Naive B cell (primary cell): ENCODE measurements at regions not wholly inside any gene's neighbourhood (a gene's known extent, or its start where the extent isn't known, plus 50 kb on each side); places are given as distances from the start of the nearest gene placed in this dataset.
A peak's percentile ranks its signal among the peaks of the same experiment; 100 is the strongest.

ENCODE experiments used
- ATAC-seq, 2 donors: fragments of 150-1000 bp; cut with Tn5 transposase; 2 replicates each; pipeline ENCODE4 v1.10.0; 2021; ENCODE audit warnings: low read depth in 2 of 2, mild to moderate bottlenecking in 2 of 2, moderate library complexity in 2 of 2
- DNase-seq: peaks from one replicate; pipeline ENCODE4 v3.0.0; 2022
- H3K27ac Mint-ChIP-seq, 6 donors: one replicate each; pipeline ENCODE4 v1.8.0; 2020 to 2022; ENCODE audit warnings: mild to moderate bottlenecking in 6 of 6, mixed read lengths in 6 of 6, moderate library complexity in 5 of 6, inconsistent platforms in 2 of 6
- H3K27me3 Mint-ChIP-seq, 3 donors: one replicate each; pipeline ENCODE4 v1.8.0; 2021 to 2022; ENCODE audit warnings: mixed read lengths in 3 of 3, mild to moderate bottlenecking in 1 of 3
- H3K36me3 Mint-ChIP-seq, 2 donors: one replicate each; pipeline ENCODE4 v1.8.0; 2020 to 2022; ENCODE audit warnings: mixed read lengths in 2 of 2, inconsistent platforms in 1 of 2, mild to moderate bottlenecking in 1 of 2
- H3K4me1 Mint-ChIP-seq, 3 donors: one replicate each; pipeline ENCODE4 v1.8.0; 2020 to 2022; ENCODE audit warnings: mixed read lengths in 3 of 3, inconsistent platforms in 1 of 3, mild to moderate bottlenecking in 1 of 3, moderate library complexity in 1 of 3
- H3K4me3 Mint-ChIP-seq, 8 donors: one replicate each; pipeline ENCODE4 v1.8.0; 2020 to 2022; ENCODE audit warnings: mild to moderate bottlenecking in 8 of 8, mixed read lengths in 8 of 8, moderate library complexity in 8 of 8, inconsistent platforms in 2 of 8
- H3K9me3 Mint-ChIP-seq, 7 donors: one replicate each; pipeline ENCODE4 v1.8.0; 2020 to 2022; ENCODE audit warnings: mixed read lengths in 7 of 7, mild to moderate bottlenecking in 5 of 7, inconsistent platforms in 2 of 7, moderate library complexity in 1 of 7

DNA sequence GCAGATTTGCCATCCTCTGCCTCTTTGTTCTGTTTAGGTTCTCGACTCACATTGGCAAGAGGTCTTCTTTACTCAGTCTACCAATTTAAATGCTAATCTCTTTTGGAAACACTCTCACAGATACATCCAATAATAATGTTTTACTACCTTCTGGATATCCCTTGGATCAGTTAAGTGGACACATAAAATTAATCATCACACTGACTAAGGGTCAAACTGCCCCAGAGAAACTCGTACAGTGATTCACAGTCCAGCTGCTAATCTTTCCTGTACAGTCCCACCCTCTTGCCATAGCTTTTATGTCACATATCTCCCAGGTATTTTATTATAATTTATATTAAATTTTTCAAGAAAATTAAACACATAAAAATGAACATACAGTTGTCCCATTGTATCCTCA lies 360.8 kb upstream of the RGMA start:
- H3K27me3 Mint-ChIP-seq = no peaks in the 10 kb centered on the region
- H3K27ac Mint-ChIP-seq = no peak overlapping the region
- H3K4me3 Mint-ChIP-seq = no peak overlapping the region
- no peak for DNase-seq
- ATAC-seq = no peak
- no peaks in the 10 kb centered on the region for H3K36me3 Mint-ChIP-seq
- H3K9me3 Mint-ChIP-seq = peaks cover 0 to 9% (median 0%) of the 10 kb centered on the region in 7 donors
- H3K4me1 Mint-ChIP-seq = no peaks in the 10 kb centered on the region

DNA sequence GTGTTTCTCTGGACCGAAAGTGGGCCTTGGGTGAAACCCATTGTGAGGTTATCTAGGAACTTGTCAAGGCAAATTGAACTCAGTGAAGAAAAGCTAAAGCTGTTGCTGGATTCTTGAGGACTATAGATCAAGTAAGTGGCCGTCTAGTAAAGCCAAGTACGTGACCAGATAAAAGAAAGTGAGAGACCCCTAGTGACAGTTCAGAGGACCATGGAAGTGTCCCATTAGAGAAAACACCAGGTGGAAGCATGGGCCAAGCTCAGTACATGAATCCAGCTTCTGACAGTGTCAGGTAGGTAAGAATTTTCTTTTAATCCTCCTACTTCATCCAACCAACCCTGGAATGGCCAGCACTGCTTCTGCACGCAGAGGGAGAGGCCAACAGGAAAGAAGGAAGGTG lies 349.3 kb upstream of the RGMA start:
- H3K36me3 Mint-ChIP-seq = no peaks in the 10 kb centered on the region
- H3K27ac Mint-ChIP-seq = no peak overlapping the region
- DNase-seq = no peak
- H3K9me3 Mint-ChIP-seq = peaks cover 0 to 10% (median 3%) of the 10 kb centered on the region in 7 donors
- H3K4me3 Mint-ChIP-seq = no peak overlapping the region
- ATAC-seq = no peak
- H3K4me1 Mint-ChIP-seq = no peaks in the 10 kb centered on the region
- H3K27me3 Mint-ChIP-seq = peaks cover 8 to 42% (median 11%) of the 10 kb centered on the region in 3 donors

DNA sequence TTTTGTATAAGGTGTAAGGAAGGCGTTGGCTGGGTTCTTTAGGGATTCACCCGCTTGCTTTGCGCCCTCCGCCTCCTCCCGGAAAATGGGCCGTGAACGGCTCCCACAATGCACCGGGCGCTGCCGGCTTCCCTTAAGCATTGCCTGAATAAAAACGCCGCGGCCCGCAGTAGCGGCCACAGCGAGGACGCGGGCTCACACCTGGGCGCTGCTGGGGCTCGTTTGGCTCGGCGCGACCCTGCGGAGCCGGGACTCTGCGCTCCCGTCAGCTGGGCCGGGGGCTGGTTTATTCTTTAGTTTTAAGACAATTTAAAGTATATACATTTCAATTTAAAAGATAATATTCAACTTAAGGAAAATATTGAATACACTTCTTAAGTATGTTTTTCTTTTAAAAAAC lies 343.5 kb upstream of the RGMA start:
- Mint-ChIP-seq H3K4me1 (no peaks in the 10 kb centered on the region), H3K36me3 (no peaks in the 10 kb centered on the region), H3K4me3 (no peak overlapping the region), H3K27me3 (peaks cover 3 to 11% (median 10%) of the 10 kb centered on the region in 3 donors), H3K27ac (no peak overlapping the region), H3K9me3 (peaks cover 0 to 7% (median 4%) of the 10 kb centered on the region in 7 donors)
- ATAC-seq (no peak), DNase-seq (no peak)

DNA sequence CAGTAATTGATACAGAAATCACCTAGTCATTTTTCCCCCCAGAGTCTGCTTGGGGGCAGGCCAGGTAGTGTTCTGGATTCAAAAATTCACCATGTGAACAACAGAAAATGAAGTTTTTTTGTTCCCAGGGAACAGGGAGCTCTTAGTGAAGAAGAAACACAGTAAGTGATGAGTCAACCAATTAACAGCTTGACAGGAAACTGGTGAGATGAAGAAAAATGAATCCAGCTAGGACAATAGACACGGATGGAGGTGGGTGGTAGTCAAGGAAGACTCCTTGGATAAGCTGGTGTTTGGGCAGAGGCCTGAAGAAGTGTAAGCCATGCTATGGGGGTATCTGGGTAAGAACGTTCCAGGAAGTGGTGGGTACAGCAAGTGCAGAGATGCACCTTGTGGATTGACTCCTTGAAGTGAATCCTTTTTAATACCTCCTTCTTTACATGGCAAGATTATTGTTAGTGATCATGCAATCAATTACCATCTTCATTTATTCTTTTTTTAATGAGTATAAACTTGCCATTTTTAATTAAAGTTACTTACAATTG lies 339.9 kb upstream of the RGMA start:
- Mint-ChIP-seq H3K36me3 (no peaks in the 10 kb centered on the region), H3K4me1 (no peaks in the 10 kb centered on the region), H3K4me3 (no peak overlapping the region), H3K27ac (no peak overlapping the region), H3K9me3 (peaks cover 0 to 7% (median 2%) of the 10 kb centered on the region in 7 donors), H3K27me3 (peaks cover 0 to 5% (median 0%) of the 10 kb centered on the region in 3 donors)
- DNase-seq (no peak), ATAC-seq (no peak)

DNA sequence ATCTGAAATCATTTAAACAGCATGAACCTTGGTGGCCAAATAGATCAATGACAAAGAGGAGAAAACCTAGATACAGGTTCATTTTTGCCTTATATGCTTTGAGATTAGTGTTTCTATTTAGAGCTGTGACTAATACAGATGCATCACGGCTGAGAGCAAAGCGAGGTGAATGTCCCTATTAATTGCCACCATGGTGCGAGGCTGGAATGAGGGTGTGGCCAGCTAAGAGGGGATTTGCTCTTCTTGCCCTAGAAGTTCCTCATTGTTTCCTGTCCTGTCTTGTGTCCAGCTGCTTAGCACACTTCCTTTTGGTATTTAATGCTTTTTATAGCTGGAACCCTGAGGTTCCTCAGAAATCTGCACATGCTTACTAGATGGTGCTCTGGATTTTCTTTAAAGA lies 339.1 kb upstream of the RGMA start:
- DNase-seq (no peak), ATAC-seq (no peak)
- Mint-ChIP-seq H3K36me3 (no peaks in the 10 kb centered on the region), H3K4me1 (no peaks in the 10 kb centered on the region), H3K4me3 (no peak overlapping the region), H3K27ac (no peak overlapping the region), H3K9me3 (peaks cover 0 to 3% (median 1%) of the 10 kb centered on the region in 7 donors), H3K27me3 (peaks cover 0 to 5% (median 0%) of the 10 kb centered on the region in 3 donors)

DNA sequence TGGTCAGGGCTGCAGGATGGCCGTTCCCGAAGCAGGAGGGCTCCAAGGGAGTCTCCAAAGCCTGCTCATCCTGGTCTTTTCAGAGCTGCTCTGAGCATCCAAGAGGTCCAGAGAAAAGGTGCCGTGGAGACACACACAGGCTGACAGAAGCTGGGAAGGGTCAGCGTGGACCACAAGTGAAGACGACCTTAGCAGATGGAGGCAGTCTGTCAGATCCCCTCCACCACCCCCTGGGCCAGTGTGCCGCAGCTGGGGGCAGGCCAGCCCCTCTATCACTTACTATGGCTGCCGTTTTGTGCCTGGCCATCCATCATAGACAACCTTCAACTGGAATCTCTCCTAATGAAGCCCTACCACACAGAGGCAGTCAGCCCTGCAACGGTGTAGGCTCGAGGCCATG lies 335.1 kb upstream of the RGMA start:
- no peaks in the 10 kb centered on the region for H3K36me3 Mint-ChIP-seq
- no peaks in the 10 kb centered on the region for H3K4me1 Mint-ChIP-seq
- ATAC-seq = no peak
- DNase-seq = no peak
- H3K4me3 Mint-ChIP-seq = no peak overlapping the region
- H3K27me3 Mint-ChIP-seq = peaks cover 0 to 5% (median 0%) of the 10 kb centered on the region in 3 donors
- peaks cover 0 to 7% (median 0%) of the 10 kb centered on the region in 7 donors for H3K9me3 Mint-ChIP-seq
- H3K27ac Mint-ChIP-seq = peak overlapping the region in 1 of 6 donors; percentile 23

DNA sequence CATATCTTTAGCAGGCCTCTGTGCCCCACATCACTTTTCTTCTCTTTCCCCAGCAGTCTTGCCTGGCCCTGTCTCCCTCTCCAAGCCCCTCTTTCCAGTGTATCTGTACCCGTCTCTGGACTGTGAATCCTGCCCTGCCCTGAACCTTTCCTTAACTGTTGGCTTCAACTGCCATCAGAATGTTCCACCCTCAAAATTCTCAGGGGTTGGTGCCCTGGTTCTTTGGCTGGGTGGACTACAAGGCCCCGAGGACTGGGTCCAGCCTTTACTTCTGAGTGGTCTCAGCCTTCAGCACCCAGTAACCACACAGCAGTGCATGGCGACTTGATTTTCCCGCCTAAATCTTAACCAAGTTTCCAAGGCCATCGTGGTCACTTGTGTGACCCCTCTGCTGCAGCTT lies 333.5 kb upstream of the RGMA start:
- ATAC-seq (no peak), DNase-seq (no peak)
- H3K4me1 Mint-ChIP-seq = no peaks in the 10 kb centered on the region
- peaks cover 0 to 7% (median 0%) of the 10 kb centered on the region in 7 donors for H3K9me3 Mint-ChIP-seq
- no peak overlapping the region for H3K4me3 Mint-ChIP-seq
- H3K27ac Mint-ChIP-seq = no peak overlapping the region
- H3K36me3 Mint-ChIP-seq = no peaks in the 10 kb centered on the region
- peaks cover 0 to 5% (median 0%) of the 10 kb centered on the region in 3 donors for H3K27me3 Mint-ChIP-seq

DNA sequence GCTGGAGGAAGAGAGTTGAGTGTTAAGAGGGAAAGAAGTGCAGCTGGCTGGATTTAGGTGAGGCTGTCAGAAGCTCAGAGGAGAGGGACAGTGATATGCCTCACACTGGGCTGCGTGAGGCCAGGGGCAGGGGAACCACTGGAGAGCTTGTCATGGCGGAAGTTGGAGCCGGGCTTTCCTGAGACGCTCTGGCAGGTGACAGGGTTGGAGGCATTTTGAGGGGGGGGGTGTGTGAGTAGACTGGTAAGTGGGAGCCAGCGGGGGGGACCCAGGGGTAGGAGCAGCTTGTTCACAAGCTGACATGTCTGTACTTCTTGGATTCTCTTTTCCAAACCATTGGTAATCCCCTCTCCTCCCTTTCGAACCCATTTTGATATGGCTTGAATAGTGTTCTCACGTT lies 331.5 kb upstream of the RGMA start:
- Mint-ChIP-seq H3K4me3 (no peak overlapping the region), H3K9me3 (peaks cover 0 to 4% (median 1%) of the 10 kb centered on the region in 7 donors), H3K27me3 (no peaks in the 10 kb centered on the region), H3K36me3 (no peaks in the 10 kb centered on the region), H3K4me1 (no peaks in the 10 kb centered on the region), H3K27ac (no peak overlapping the region)
- DNase-seq = no peak
- ATAC-seq = no peak

DNA sequence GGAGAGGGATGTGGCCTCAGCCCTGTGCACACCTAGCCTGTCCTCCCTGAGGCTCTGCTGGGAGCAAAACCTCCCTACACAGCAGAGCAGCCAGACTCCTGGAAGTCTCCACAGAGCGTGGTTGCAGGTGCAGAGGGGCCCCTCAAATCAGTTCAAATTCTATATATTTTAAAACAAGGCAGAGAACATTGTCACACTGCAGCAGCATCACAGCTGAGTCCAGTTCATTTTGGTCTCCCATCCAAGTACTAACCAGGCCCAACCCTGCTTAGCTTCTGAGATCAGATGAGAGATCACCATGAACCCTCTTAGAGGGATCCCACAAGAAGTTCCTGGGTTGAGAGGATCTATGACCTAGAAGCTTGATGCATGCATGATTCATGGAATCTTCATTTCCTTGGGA lies 331.0 kb upstream of the RGMA start:
- H3K9me3 Mint-ChIP-seq = peaks cover 0 to 4% (median 1%) of the 10 kb centered on the region in 7 donors
- no peak overlapping the region for H3K27ac Mint-ChIP-seq
- H3K4me1 Mint-ChIP-seq = no peaks in the 10 kb centered on the region
- DNase-seq (no peak), ATAC-seq (no peak)
- no peak overlapping the region for H3K4me3 Mint-ChIP-seq
- H3K36me3 Mint-ChIP-seq = no peaks in the 10 kb centered on the region
- no peaks in the 10 kb centered on the region for H3K27me3 Mint-ChIP-seq

DNA sequence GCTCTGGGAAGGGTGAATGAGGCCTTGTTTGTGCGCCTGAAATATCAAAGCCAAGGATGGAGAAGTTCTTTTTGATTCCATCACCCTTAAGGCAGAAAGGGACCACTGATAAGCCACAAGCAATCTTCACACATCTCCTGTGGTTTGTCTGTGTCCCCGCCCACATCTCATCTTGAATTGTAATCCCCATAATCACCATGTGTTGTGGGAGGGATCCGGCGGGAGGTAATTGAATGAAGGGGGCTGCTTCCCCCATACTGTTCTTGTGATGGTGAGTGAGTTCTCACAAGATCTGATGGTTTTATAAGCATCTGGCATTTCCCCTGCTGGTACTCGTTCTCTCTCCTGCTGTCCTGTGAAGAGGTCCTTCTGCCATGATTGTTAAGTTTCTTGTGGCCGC lies 329.6 kb upstream of the RGMA start:
- no peak overlapping the region for H3K27ac Mint-ChIP-seq
- peaks cover 0 to 4% (median 0%) of the 10 kb centered on the region in 7 donors for H3K9me3 Mint-ChIP-seq
- H3K36me3 Mint-ChIP-seq = no peaks in the 10 kb centered on the region
- DNase-seq = no peak
- no peak for ATAC-seq
- H3K4me3 Mint-ChIP-seq = no peak overlapping the region
- no peaks in the 10 kb centered on the region for H3K27me3 Mint-ChIP-seq
- H3K4me1 Mint-ChIP-seq = no peaks in the 10 kb centered on the region

DNA sequence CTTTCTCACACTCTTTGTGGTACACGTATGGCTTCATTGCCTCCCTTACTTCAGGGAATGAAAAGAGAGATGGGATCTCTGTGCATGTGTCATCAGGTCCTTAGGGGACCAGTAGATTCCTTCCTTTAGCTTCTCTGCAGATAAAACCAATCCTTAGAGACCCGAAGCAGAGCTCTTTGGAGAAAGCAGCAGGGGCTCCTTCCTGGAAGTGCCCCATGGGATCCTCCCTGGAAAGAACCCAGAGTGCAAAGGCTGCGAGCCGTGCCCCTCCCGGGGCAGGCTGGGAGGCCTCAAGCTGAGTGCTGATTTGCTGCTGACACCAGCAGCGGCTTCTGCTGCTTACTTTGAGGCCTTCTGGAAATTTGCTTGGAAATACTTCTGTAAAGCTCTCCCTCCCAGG lies 328.6 kb upstream of the RGMA start:
- DNase-seq (no peak), ATAC-seq (no peak)
- Mint-ChIP-seq H3K36me3 (no peaks in the 10 kb centered on the region), H3K27ac (no peak overlapping the region), H3K27me3 (no peaks in the 10 kb centered on the region), H3K9me3 (peaks cover 0 to 4% (median 0%) of the 10 kb centered on the region in 7 donors), H3K4me1 (no peaks in the 10 kb centered on the region), H3K4me3 (no peak overlapping the region)

DNA sequence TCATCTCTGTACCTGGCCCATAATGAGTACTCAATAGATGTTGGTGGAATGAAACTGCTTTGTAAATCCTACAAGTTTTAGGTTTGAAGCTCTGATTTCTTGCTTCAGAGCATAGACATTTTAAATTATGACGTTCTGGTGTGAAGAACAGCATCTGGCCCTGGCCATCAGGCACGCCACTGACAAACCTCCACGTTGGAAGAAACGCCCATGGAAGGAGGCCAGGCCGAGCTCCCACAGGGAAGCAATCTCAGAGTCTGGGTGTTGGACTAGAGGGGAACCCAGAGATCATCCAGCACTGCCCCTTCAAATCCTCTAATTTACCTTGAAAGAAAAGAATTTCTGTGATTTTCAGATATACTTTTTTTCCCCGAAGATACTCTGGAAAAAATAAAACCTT lies 328.1 kb upstream of the RGMA start:
- Mint-ChIP-seq H3K36me3 (no peaks in the 10 kb centered on the region), H3K4me1 (no peaks in the 10 kb centered on the region), H3K9me3 (peaks cover 0 to 4% (median 0%) of the 10 kb centered on the region in 7 donors), H3K4me3 (no peak overlapping the region), H3K27me3 (no peaks in the 10 kb centered on the region), H3K27ac (no peak overlapping the region)
- ATAC-seq = no peak
- no peak for DNase-seq

DNA sequence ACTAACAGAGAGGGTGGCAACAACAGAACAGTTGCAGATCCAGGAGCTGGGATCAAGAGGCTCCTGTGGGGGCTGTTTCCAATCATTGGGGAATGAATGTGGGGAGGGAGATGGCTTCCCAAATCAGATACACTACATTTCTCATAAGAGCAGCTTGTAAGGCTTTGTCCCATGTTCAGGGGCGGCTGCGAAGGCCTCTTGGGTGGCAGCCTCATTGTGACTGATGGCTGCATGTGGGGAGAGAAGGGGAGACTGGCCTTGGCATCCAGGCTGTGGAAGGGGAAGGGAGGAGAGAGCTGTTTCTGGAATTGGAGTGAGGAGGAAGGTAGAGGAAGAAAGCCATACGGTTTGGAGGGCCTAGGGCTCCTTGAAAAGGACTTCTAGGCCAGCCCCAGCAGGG lies 326.6 kb upstream of the RGMA start:
- Mint-ChIP-seq H3K9me3 (peaks cover 0 to 8% (median 6%) of the 10 kb centered on the region in 7 donors), H3K4me3 (no peak overlapping the region), H3K27ac (peak overlapping the region in 1 of 6 donors; percentile 34), H3K4me1 (no peaks in the 10 kb centered on the region), H3K36me3 (no peaks in the 10 kb centered on the region), H3K27me3 (no peaks in the 10 kb centered on the region)
- DNase-seq = no peak
- no peak for ATAC-seq

DNA sequence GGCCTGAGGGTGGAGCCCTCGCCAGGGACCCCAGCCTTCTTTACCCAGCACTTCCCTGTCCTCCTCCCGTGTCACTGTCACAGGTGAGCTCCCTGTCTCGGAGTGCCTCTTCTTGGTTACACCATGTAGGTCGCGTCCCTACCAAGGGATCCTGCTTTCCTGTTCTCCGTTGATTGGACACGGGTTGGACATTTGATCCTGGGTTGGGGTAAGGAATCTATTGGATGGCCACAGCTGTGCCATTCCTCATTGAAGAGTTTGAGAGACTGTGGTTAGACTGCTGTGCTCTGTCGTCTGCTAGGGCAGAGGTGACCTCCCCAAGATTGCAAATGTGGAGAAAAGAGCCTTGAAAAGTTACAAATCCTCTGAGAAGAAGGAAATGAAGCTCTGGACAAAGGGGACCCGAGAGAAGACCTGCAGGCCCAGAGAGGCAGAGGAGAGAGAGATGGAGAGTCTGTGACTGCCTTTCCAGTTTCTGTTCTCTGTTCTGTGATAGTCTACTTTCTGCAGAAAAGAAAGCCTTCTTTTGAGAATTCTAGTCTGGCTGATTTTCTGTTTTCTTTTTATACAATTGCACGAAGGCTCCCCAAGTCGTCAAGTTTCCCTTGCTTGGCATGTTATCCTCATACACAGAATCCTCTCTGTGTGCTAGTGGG lies 325.7 kb upstream of the RGMA start:
- Mint-ChIP-seq H3K36me3 (no peaks in the 10 kb centered on the region), H3K9me3 (peaks cover 0 to 11% (median 6%) of the 10 kb centered on the region in 7 donors), H3K27ac (no peak overlapping the region), H3K4me1 (no peaks in the 10 kb centered on the region), H3K4me3 (no peak overlapping the region), H3K27me3 (no peaks in the 10 kb centered on the region)
- no peak for DNase-seq
- no peak for ATAC-seq
